ENCODE measurements at regions not wholly inside any gene's neighbourhood (a gene's known extent, or its start where the extent isn't known, plus 50 kb on each side); places are given as distances from the start of the nearest gene placed in this dataset.

DNA sequence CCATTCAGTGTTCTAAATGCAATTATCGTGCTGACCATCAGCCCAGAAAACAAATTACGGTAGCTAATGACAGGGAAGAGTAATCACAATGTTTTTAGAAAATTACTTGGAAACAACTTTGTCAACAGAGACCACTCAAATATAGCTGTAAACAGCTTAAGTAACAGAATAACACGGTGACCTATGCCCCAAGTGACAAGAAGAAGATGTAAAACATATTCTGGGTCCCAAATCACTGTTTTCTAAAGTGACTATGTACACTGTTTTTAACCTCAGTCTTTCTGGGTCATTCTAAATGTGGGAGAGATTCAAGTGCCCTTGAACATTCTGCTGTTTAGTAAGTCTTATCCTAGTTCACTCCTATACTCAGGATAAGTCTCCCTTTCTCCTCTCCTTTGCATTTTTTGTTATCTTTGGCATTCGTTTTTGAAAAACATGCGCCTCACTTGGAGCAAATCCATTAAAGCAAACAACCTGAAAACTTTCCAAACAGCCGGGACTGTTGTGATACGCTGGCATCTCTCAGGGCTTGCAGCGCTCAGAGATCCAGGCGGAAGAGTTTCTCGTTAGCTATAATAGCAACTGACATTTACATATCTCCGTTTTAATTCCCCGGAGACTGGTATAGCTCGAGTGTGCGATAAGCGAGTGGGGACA lies 114.5 kb upstream of the SOX4 start:
- no peak for TF ChIP-seq Cebpa-rat (IDR thresholded peaks at IDR 0.05)
- Histone ChIP-seq H3K4me1 (no peaks in the 10 kb centered on the region), H3K27ac (no peak overlapping the region), H4K20me1 (no peaks in the 10 kb centered on the region), H3K9ac (no peak overlapping the region), H3K4me2 (no peak overlapping the region), H3K27me3 (no peaks in the 10 kb centered on the region), H3K36me3 (no peaks in the 10 kb centered on the region), H3K4me3 (no peak overlapping the region), H3K9me3 (no peaks in the 10 kb centered on the region)

DNA sequence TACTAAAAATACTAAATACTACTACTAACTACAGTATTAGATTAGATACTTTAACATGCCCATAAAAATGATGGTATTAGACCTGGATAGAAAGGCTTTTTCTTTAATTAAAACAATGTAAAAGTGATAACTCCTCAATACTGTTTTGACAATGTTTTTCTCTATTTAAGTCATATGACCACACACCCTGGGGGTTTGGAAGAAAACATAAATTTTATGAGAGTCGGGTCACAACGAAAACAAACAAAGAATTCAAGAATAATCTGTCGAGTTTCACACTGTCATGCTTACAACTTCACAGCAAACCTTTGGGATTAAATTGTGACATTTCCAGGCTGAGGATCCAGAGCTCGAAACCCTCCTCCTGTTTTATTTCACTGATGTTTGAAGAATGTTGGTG lies 107.4 kb upstream of the SOX4 start:
- no peaks in the 10 kb centered on the region for H3K4me1 ChIP-seq
- no peaks in the 10 kb centered on the region for H3K36me3 ChIP-seq
- no peak overlapping the region for H3K4me2 ChIP-seq
- H3K27ac ChIP-seq = no peak overlapping the region
- no peak overlapping the region for H3K4me3 ChIP-seq
- H3K9ac ChIP-seq = no peak overlapping the region
- no peaks in the 10 kb centered on the region for H4K20me1 ChIP-seq
- H3K27me3 ChIP-seq = no peaks in the 10 kb centered on the region
- no peak for TF ChIP-seq Cebpa-rat (IDR thresholded peaks at IDR 0.05)
- no peaks in the 10 kb centered on the region for H3K9me3 ChIP-seq

DNA sequence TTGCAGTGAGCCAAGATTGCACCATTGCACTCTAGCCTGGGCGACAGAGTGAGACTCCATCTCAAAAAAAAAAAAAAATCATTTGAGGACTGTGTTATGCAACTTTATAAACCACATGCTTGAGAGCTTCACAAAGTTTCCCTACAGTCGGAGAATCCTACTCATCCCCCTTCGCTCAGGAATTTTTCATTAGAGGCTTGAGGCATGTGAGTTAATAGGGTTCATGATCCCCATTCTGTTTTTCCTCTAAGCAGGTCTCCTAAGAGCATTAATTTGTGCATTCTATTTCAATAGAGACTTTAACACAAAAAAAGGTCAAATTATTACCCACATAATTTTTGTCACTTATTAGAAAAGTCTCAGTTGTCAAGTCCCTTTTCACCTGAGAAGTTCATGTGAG lies 103.7 kb upstream of the SOX4 start:
- no peak overlapping the region for H3K4me3 ChIP-seq
- H3K9ac ChIP-seq = no peak overlapping the region
- TF ChIP-seq Cebpa-rat (IDR thresholded peaks at IDR 0.05) = no peak
- H3K27me3 ChIP-seq = no peaks in the 10 kb centered on the region
- no peaks in the 10 kb centered on the region for H4K20me1 ChIP-seq
- H3K4me2 ChIP-seq = no peak overlapping the region
- no peaks in the 10 kb centered on the region for H3K36me3 ChIP-seq
- H3K27ac ChIP-seq = no peak overlapping the region
- peaks cover 14% of the 10 kb centered on the region for H3K9me3 ChIP-seq
- no peaks in the 10 kb centered on the region for H3K4me1 ChIP-seq

DNA sequence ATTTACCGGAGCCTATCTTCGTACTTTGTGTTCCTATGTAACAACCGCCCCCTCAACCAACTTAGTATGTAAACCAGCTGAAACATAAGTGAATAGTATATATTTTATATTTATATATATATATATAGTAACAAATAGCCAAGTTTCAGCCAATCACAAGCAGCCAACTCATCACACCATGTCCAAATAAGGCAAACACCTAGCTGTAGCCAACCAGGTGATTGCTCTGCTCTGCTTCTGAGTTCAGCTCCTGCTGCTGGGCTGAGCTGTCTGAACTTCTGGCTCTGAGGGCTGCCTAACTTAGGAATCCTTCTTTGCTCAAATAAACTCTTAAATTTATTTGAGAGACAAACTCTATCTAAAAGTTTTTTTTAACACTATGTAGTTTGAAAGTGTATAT lies 101.6 kb upstream of the SOX4 start:
- H3K9ac ChIP-seq = no peak overlapping the region
- peaks cover 14% of the 10 kb centered on the region for H3K9me3 ChIP-seq
- no peaks in the 10 kb centered on the region for H3K4me1 ChIP-seq
- H3K27me3 ChIP-seq = no peaks in the 10 kb centered on the region
- no peak overlapping the region for H3K4me2 ChIP-seq
- H3K36me3 ChIP-seq = no peaks in the 10 kb centered on the region
- H3K27ac ChIP-seq = no peak overlapping the region
- H3K4me3 ChIP-seq = no peak overlapping the region
- no peaks in the 10 kb centered on the region for H4K20me1 ChIP-seq
- no peak for TF ChIP-seq Cebpa-rat (IDR thresholded peaks at IDR 0.05)

DNA sequence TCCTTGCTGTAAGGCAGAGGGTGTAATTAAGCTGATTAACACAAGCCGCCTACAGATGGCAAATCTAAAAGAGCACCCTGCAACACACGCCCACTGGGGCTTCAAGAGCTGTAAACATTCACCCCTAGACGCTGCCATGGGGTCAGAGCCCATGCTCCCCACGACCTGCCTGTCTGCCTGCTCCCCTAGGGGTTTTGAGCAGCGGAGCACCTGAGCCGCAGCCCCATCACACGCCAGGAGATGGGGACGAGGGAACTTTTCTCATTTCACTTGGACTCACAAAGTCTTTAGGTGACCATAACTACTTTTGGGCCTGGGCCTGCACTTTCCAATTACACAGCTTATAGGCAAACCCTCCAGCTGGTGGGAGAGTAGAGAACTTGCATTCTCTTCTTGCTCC lies 99.0 kb upstream of the SOX4 start:
- Histone ChIP-seq H4K20me1 (no peaks in the 10 kb centered on the region), H3K4me1 (no peaks in the 10 kb centered on the region), H3K4me2 (no peak overlapping the region), H3K27ac (no peak overlapping the region), H3K9ac (no peak overlapping the region), H3K4me3 (no peak overlapping the region), H3K9me3 (peaks cover 14% of the 10 kb centered on the region), H3K27me3 (no peaks in the 10 kb centered on the region), H3K36me3 (no peaks in the 10 kb centered on the region)
- TF ChIP-seq Cebpa-rat (IDR thresholded peaks at IDR 0.05) = no peak

DNA sequence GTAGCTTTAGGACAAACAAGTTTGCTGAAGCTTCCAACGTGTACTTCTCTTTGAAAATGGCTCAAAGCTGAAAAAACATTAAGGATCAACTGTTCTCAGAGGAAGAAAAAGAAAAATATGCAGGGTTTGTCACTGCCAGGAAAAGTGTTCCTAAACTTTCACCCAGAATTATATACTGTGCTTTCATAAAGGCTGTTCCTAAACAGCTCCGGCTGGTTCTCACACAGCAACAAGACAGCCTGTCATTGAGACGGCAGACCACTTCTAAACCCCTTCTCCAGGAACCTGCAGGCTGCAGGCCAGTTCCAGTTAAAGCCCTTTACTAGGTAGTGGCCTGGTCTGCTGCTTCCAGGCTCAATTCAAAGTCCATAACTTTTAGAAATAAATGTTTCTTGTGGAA lies 97.4 kb upstream of the SOX4 start:
- no peak overlapping the region for H3K4me2 ChIP-seq
- H3K27ac ChIP-seq = no peak overlapping the region
- H3K9me3 ChIP-seq = peaks cover 14% of the 10 kb centered on the region
- H3K4me1 ChIP-seq = no peaks in the 10 kb centered on the region
- no peaks in the 10 kb centered on the region for H3K27me3 ChIP-seq
- no peaks in the 10 kb centered on the region for H4K20me1 ChIP-seq
- H3K36me3 ChIP-seq = no peaks in the 10 kb centered on the region
- no peak overlapping the region for H3K4me3 ChIP-seq
- TF ChIP-seq Cebpa-rat (IDR thresholded peaks at IDR 0.05) = no peak
- no peak overlapping the region for H3K9ac ChIP-seq

DNA sequence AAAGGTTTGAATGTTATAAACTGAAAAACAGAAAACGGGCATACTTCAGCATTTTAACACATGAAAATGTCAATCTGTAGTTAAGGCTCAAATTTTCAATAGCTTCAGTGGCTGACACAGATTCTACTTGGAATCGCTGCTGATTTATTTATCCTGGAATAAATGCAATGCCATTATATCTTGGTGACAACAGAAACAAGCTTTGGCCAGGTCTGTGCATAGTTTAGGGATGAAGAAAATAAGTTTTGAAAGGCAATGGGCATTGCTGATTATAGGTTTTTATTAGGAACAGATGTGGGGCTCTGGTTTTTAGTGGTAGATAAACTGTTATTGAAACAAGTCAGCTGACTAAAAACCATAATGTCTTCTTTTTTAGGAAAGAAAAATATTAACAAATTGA lies 96.8 kb upstream of the SOX4 start:
- Histone ChIP-seq H3K4me2 (no peak overlapping the region), H3K4me1 (no peaks in the 10 kb centered on the region), H4K20me1 (no peaks in the 10 kb centered on the region), H3K36me3 (no peaks in the 10 kb centered on the region), H3K27me3 (no peaks in the 10 kb centered on the region), H3K9ac (no peak overlapping the region), H3K4me3 (no peak overlapping the region), H3K27ac (no peak overlapping the region), H3K9me3 (peaks cover 14% of the 10 kb centered on the region)
- no peak for TF ChIP-seq Cebpa-rat (IDR thresholded peaks at IDR 0.05)

DNA sequence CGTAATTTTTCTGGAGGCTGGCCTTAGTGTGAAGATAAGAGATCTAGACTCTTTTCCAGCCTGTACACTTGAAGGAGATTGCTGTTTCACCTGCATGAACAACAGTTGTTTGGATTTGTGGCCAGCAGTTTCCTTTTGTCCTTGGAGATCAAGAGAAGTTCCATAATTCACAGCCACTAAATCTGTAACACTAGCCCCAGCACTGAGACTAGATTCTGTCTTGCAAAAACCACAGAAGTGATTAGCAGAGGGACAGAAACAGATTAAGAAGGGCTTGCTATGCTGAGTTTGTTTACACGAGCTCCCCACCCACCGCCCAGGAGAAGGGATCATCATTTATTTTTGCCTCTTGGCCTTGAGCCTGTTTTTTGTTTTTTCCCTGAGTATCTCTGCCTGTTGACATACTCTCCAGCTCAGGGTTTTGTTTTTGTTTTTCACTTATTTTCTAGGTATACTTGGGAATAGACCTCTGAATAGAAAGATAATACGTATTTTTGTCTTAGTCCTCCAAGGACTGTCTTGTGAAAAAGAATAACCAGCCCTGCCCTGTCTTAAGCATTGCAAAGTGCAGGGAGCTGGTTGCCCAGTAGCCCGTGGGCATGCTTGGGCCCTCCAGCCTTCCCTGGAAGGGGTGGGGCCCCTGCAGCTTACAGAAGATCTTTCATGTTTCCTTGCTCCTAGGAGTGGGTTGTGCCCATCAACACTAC lies 93.1 kb upstream of the SOX4 start:
- Histone ChIP-seq H3K36me3 (no peaks in the 10 kb centered on the region), H3K9me3 (no peaks in the 10 kb centered on the region), H3K27me3 (no peaks in the 10 kb centered on the region), H3K4me1 (no peaks in the 10 kb centered on the region), H3K27ac (no peak overlapping the region), H3K4me2 (no peak overlapping the region), H4K20me1 (no peaks in the 10 kb centered on the region), H3K9ac (no peak overlapping the region), H3K4me3 (no peak overlapping the region)
- no peak for TF ChIP-seq Cebpa-rat (IDR thresholded peaks at IDR 0.05)

DNA sequence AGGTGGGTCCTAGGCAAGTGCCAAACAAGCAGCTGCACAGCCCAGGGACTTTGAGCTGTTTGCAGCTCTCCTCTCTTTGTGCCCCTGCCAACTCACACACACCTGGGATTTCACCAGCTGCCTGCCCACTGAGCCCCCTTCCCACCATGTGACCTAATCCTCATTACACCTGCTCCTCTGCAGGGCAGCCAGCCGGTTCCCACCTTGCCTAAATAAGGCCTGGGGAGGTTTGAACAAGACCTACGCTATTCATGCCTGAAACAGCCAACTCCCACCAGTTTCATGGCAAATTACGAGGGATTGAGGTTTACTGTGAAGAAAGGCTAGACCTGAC lies 92.6 kb upstream of the SOX4 start:
- Histone ChIP-seq H3K27ac (no peak overlapping the region), H3K4me3 (no peak overlapping the region), H3K9ac (no peak overlapping the region), H3K4me1 (no peaks in the 10 kb centered on the region), H3K4me2 (no peak overlapping the region), H3K27me3 (no peaks in the 10 kb centered on the region), H3K36me3 (no peaks in the 10 kb centered on the region), H3K9me3 (no peaks in the 10 kb centered on the region), H4K20me1 (no peaks in the 10 kb centered on the region)
- no peak for TF ChIP-seq Cebpa-rat (IDR thresholded peaks at IDR 0.05)

DNA sequence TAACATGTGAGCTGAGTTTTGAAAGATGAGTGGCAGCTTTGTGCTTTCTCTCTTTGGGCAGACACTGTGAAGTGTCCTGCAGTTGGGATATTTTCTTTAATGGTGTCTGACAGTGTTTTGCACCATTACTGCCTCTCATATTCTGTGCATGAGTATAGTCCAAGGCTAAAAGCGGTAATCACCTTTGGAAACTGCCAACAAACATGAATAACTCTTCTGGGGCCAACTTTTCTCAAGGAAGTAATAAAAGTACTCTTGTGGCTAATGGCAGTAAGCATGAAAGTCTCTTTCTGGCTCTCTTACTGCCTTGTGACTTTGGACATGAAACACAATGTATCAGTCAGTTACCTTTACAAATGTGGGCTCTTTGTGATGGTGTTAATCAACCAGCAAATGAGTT lies 91.7 kb upstream of the SOX4 start:
- no peak for TF ChIP-seq Cebpa-rat (IDR thresholded peaks at IDR 0.05)
- H3K4me2 ChIP-seq = no peak overlapping the region
- H3K27ac ChIP-seq = no peak overlapping the region
- H3K4me1 ChIP-seq = no peaks in the 10 kb centered on the region
- no peaks in the 10 kb centered on the region for H3K36me3 ChIP-seq
- H4K20me1 ChIP-seq = no peaks in the 10 kb centered on the region
- no peaks in the 10 kb centered on the region for H3K9me3 ChIP-seq
- no peak overlapping the region for H3K9ac ChIP-seq
- no peaks in the 10 kb centered on the region for H3K27me3 ChIP-seq
- no peak overlapping the region for H3K4me3 ChIP-seq

DNA sequence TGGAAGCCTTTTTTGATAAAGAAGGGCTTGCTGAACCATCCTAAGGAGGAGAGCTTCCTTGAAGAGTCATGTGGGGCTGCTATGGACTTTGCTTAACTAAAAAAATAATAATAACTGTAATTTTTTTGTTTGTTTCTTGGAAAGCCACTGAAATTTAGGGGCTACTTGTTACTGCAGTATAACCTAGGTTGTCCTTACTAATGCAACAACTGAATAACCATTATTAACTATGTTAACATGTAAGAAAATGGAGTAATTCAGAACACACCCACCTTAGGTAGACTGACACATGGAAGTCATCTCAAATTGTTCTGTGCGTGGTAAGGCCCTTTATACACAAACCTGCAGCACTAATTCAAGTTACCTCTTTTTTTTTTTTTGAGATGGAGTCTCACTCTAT lies 90.9 kb upstream of the SOX4 start:
- Histone ChIP-seq H3K36me3 (no peaks in the 10 kb centered on the region), H3K4me2 (no peak overlapping the region), H3K27ac (no peak overlapping the region), H3K9ac (no peak overlapping the region), H3K9me3 (no peaks in the 10 kb centered on the region), H3K4me3 (no peak overlapping the region), H3K4me1 (no peaks in the 10 kb centered on the region), H4K20me1 (no peaks in the 10 kb centered on the region), H3K27me3 (no peaks in the 10 kb centered on the region)
- no peak for TF ChIP-seq Cebpa-rat (IDR thresholded peaks at IDR 0.05)
